Mesenchymal stem cell (in vitro differentiated cells and primary cell): ENCODE measurements at regions not wholly inside any gene's neighbourhood (a gene's known extent, or its start where the extent isn't known, plus 50 kb on each side); places are given as distances from the start of the nearest gene placed in this dataset.
"Not testable (repeated sequence)": the region's sequence is repeated elsewhere in the genome, so short reads cannot be mapped to it uniquely, and the experiment has no call there.

Source experiments
- DNase-seq: peaks from one replicate; pipeline ENCODE4 v3.0.0-alpha.2; 2013
- H2AFZ ChIP-seq: one replicate; pipeline ENCODE4 v1.6.1; 2013; ENCODE audit warnings: low read depth, mild to moderate bottlenecking, control low read depth, inconsistent platforms, low read length, moderate library complexity
- H2AK5ac ChIP-seq: 2 replicates; pipeline ENCODE4 v1.6.1; 2013; ENCODE audit warnings: low read length, moderate library complexity, mild to moderate bottlenecking, inconsistent platforms; ENCODE audit not compliant: severe bottlenecking
- H2BK120ac ChIP-seq: one replicate; pipeline ENCODE4 v1.6.1; 2013; ENCODE audit warnings: low read depth, mild to moderate bottlenecking, inconsistent platforms, low read length, moderate library complexity
- H2BK12ac ChIP-seq, 2 experiments: one replicate each; pipeline ENCODE4 v1.6.1; 2013; ENCODE audit warnings: inconsistent platforms in 2 of 2, low read length in 2 of 2, mild to moderate bottlenecking in 2 of 2, moderate library complexity in 2 of 2, control low read depth in 1 of 2
- H2BK15ac ChIP-seq: one replicate; pipeline ENCODE4 v1.6.1; 2013; ENCODE audit warnings: mild to moderate bottlenecking, low read depth, inconsistent platforms; ENCODE audit not compliant: poor library complexity, severe bottlenecking
- H2BK5ac ChIP-seq: 2 replicates; pipeline ENCODE4 v1.6.1; 2013; ENCODE audit warnings: low read depth, mild to moderate bottlenecking, low read length, control low read depth, inconsistent platforms; ENCODE audit not compliant: poor library complexity, severe bottlenecking
- H3K14ac ChIP-seq, 2 experiments: one replicate each; pipeline ENCODE4 v1.6.1; 2013; ENCODE audit warnings: inconsistent platforms in 2 of 2, low read length in 2 of 2, control low read depth in 1 of 2, mild to moderate bottlenecking in 1 of 2, moderate library complexity in 1 of 2
- H3K18ac ChIP-seq, 2 experiments: one replicate each; pipeline ENCODE4 v1.6.1; 2013; ENCODE audit warnings: inconsistent platforms in 2 of 2, low read length in 2 of 2, control low read depth in 1 of 2, low read depth in 1 of 2, mild to moderate bottlenecking in 1 of 2
- H3K23ac ChIP-seq, 2 experiments: one replicate each; pipeline ENCODE4 v1.6.1; 2013; ENCODE audit warnings: inconsistent platforms in 2 of 2, low read length in 2 of 2, mild to moderate bottlenecking in 2 of 2, moderate library complexity in 2 of 2, control low read depth in 1 of 2
- H3K27ac ChIP-seq: 2 replicates; pipeline ENCODE4 v1.5.1; 2013; ENCODE audit warnings: mild to moderate bottlenecking, moderate library complexity, low read length, control low read depth, inconsistent platforms; ENCODE audit not compliant: poor library complexity, severe bottlenecking
- H3K27me3 ChIP-seq, 2 experiments: 2 replicates each; pipeline versions ENCODE4 v1.6.1 to v1.7.0; 2013; ENCODE audit warnings: low read length in 2 of 2, mild to moderate bottlenecking in 2 of 2, moderate library complexity in 2 of 2, control low read depth in 1 of 2, inconsistent platforms in 1 of 2; ENCODE audit not compliant: control insufficient read depth in 1 of 2, insufficient read depth in 1 of 2
- H3K36me3 ChIP-seq, 2 experiments: 2 replicates each; pipeline versions ENCODE4 v1.6.1 to v1.7.0; 2013; ENCODE audit warnings: low read length in 2 of 2, control low read depth in 1 of 2, inconsistent platforms in 1 of 2, low read depth in 1 of 2, mild to moderate bottlenecking in 1 of 2; ENCODE audit not compliant: insufficient read depth in 2 of 2, control insufficient read depth in 1 of 2
- H3K4ac ChIP-seq, 2 experiments: one replicate each; pipeline ENCODE4 v1.6.1; 2013; ENCODE audit warnings: inconsistent platforms in 2 of 2, low read length in 2 of 2, mild to moderate bottlenecking in 2 of 2, moderate library complexity in 2 of 2, control low read depth in 1 of 2, low read depth in 1 of 2
- H3K4me1 ChIP-seq: 2 replicates; pipeline ENCODE4 v1.6.1; 2013; ENCODE audit warnings: low read depth, low read length, control low read depth; ENCODE audit not compliant: control insufficient read depth, insufficient read depth
- H3K4me2 ChIP-seq: 2 replicates; pipeline ENCODE4 v1.6.1; 2013; ENCODE audit warnings: low read length, mild to moderate bottlenecking, inconsistent platforms; ENCODE audit not compliant: poor library complexity, severe bottlenecking
- H3K4me3 ChIP-seq, 2 experiments: 2 replicates each; pipeline versions ENCODE4 v1.5.1 to v1.7.0; 2013; ENCODE audit warnings: low read length in 2 of 2, mild to moderate bottlenecking in 2 of 2, control low read depth in 1 of 2, low read depth in 1 of 2; ENCODE audit not compliant: insufficient read depth in 1 of 2
- H3K79me1 ChIP-seq: replicated peaks from 2 replicates; pipeline ENCODE4 v1.6.1; 2013; ENCODE audit warnings: mild to moderate bottlenecking, control low read depth, low read length, inconsistent platforms; ENCODE audit not compliant: poor library complexity, severe bottlenecking
- H3K9ac ChIP-seq: 2 replicates; pipeline ENCODE4 v1.7.0; 2013; ENCODE audit warnings: mild to moderate bottlenecking, low read length, moderate library complexity
- H3K9me3 ChIP-seq: 2 replicates; pipeline ENCODE4 v1.7.0; 2013; ENCODE audit warnings: mild to moderate bottlenecking, low read length; ENCODE audit not compliant: control insufficient read depth
- H4K8ac ChIP-seq: one replicate; pipeline ENCODE4 v1.6.1; 2013; ENCODE audit warnings: inconsistent platforms, mild to moderate bottlenecking, low read length, moderate library complexity
- H4K91ac ChIP-seq: one replicate; pipeline ENCODE4 v1.6.1; 2013; ENCODE audit warnings: mild to moderate bottlenecking, low read length, inconsistent platforms
- WGBS: methylation state at CpG from one replicate; pipeline ENCODE4 v1.1.7; 2013; ENCODE audit warnings: mixed read lengths; 5-methylcytosine and 5-hydroxymethylcytosine counted together

DNA sequence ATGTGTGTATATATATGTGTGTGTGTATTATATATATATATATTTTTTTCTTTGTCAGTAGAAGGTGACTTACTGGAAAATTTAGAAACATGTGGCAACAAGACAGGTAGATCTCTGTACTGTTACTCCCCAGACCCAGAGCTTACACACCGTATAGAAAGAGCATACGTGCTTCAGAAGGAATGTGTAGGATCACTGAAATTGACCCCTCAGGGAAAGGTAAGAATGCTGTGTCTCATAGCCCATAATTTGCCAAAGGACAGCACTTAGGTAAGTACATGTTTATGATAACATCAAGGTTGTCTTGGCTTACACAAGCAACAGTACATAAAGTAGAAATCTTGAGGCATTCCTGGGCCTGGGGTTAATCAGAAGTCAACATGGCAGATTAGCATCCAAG lies 54.2 kb upstream of the PDE3B start:
- no peaks in the 10 kb centered on the region for H3K79me1 ChIP-seq
- H2AFZ ChIP-seq: no peak overlapping the region
- no peak overlapping the region for H2AK5ac ChIP-seq
- no peak overlapping the region for H3K4me2 ChIP-seq
- no peak overlapping the region for H3K4me3 ChIP-seq
- H3K36me3 ChIP-seq: no peaks in the 10 kb centered on the region
- no peaks in the 10 kb centered on the region for H3K9me3 ChIP-seq
- no peak overlapping the region for H3K23ac ChIP-seq
- H3K27ac ChIP-seq: no peak overlapping the region
- H2BK12ac ChIP-seq: no peak overlapping the region
- H2BK120ac ChIP-seq: no peak overlapping the region
- WGBS: 80% methylated on average over 1 of the region's 2 CpGs
- no peak overlapping the region for H3K4ac ChIP-seq
- H3K18ac ChIP-seq: no peak overlapping the region
- H3K14ac ChIP-seq: no peak overlapping the region
- H4K91ac ChIP-seq: no peak overlapping the region
- peaks cover 0 to 3% of the 10 kb centered on the region in 2 experiments for H3K27me3 ChIP-seq
- H2BK5ac ChIP-seq: no peak overlapping the region
- no peak overlapping the region for H4K8ac ChIP-seq
- no peak overlapping the region for H3K9ac ChIP-seq
- H3K4me1 ChIP-seq: no peaks in the 10 kb centered on the region
- DNase-seq: no peak
- no peak overlapping the region for H2BK15ac ChIP-seq

DNA sequence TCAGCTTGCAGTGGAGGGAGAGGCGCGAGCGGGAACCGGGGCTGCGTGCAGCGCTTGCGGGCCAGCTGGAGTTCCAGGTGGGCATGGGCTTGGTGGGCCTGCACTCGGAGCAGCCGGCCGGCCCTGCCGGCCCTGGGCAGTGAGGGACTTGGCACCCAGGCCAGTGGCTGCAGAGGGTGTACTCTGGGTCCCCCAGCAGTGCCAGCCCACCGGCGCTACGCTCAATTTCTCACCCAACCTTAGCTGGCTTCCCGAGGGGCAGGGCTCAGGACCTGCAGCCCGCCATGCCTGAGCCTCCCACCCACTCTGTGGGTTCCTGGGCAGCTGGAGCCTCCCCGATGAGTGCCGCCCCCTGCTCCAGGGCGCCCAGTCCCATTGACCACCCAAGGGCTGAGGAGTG lies 52.6 kb upstream of the PDE3B start:
- not testable (repeated sequence) for H3K4me2 ChIP-seq, H2AK5ac ChIP-seq, H3K9ac ChIP-seq, H3K36me3 ChIP-seq, H3K27me3 ChIP-seq, H3K27ac ChIP-seq, H3K14ac ChIP-seq, H3K4ac ChIP-seq, H3K18ac ChIP-seq, H4K91ac ChIP-seq, H3K79me1 ChIP-seq, H2BK12ac ChIP-seq, H2AFZ ChIP-seq, H4K8ac ChIP-seq, H3K9me3 ChIP-seq, H2BK120ac ChIP-seq, H3K4me1 ChIP-seq, H3K4me3 ChIP-seq, DNase-seq, H2BK5ac ChIP-seq, H3K23ac ChIP-seq, H2BK15ac ChIP-seq
- 96% methylated on average over 14 of the region's 19 CpGs for WGBS

DNA sequence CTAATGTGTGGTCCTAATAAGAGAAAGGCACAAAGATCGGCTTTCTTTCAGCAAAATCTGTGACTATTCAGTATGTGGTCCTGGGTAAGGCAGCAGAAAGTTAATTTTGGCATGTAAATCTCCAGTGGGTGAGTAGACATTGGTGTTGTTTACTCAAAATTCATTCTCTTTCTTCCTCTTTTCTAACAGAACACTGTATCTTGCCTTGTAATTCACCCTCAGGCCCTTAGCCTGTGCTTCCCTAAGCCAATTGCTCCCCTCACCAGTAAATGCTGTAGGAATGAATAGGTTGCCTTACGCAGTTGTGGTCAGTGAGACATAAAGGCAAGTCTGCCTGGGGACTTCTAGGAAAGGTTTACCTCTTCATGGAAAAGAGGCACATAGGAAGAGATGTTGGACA lies 49.9 kb upstream of the PDE3B start:
- no peak overlapping the region for H3K9ac ChIP-seq
- WGBS: 100% methylated on average over 1 of the region's 2 CpGs
- H2BK15ac ChIP-seq: no peak overlapping the region
- no peak overlapping the region for H3K4ac ChIP-seq
- H3K4me1 ChIP-seq: no peaks in the 10 kb centered on the region
- no peak overlapping the region for H3K23ac ChIP-seq
- no peak overlapping the region for H2BK5ac ChIP-seq
- no peak overlapping the region for H3K14ac ChIP-seq
- H4K91ac ChIP-seq: no peak overlapping the region
- H3K27me3 ChIP-seq: no peaks in the 10 kb centered on the region
- no peak overlapping the region for H2BK120ac ChIP-seq
- no peaks in the 10 kb centered on the region for H3K79me1 ChIP-seq
- H2BK12ac ChIP-seq: no peak overlapping the region
- no peak overlapping the region for H3K18ac ChIP-seq
- H2AFZ ChIP-seq: no peak overlapping the region
- no peak overlapping the region for H4K8ac ChIP-seq
- no peak overlapping the region for H3K4me3 ChIP-seq
- H2AK5ac ChIP-seq: no peak overlapping the region
- H3K27ac ChIP-seq: no peak overlapping the region
- H3K4me2 ChIP-seq: no peak overlapping the region
- DNase-seq: no peak
- H3K36me3 ChIP-seq: no peaks in the 10 kb centered on the region
- no peaks in the 10 kb centered on the region for H3K9me3 ChIP-seq
